ENCODE measurements at regions not wholly inside any gene's neighbourhood (a gene's known extent, or its start where the extent isn't known, plus 50 kb on each side); places are given as distances from the start of the nearest gene placed in this dataset.

GRCh38 chr2:54024576-54024975 is 53.8 kb upstream of the PSME4 start:
- TF ChIP-seq CTCF (IDR thresholded peaks at IDR 0.05; ENCODE audit: low read depth, low read length), result no peak
- no peak for DNase-seq (ENCODE audit: low read depth in 2 of 2)
- no peak overlapping the region for H3K4me3 ChIP-seq (replicated peaks in 1 of 2; ENCODE audit: low read depth in 2 of 2, low read length in 2 of 2)

- no peak for TF ChIP-seq CTCF (IDR thresholded peaks at IDR 0.05; ENCODE audit: low read depth, low read length)
- DNase-seq (ENCODE audit: low read depth in 2 of 2), result no peak
- H3K4me3 ChIP-seq (replicated peaks in 1 of 2; ENCODE audit: low read depth in 2 of 2, low read length in 2 of 2), result no peak overlapping the region
Measured at GRCh38 chr2:54021702-54022101, 50.9 kb upstream of the PSME4 start.

GRCh38 chr2:54020793-54021414 is 50.1 kb upstream of the PSME4 start:
- no peak for TF ChIP-seq CTCF (IDR thresholded peaks at IDR 0.05; ENCODE audit: low read depth, low read length)
- no peak for DNase-seq (ENCODE audit: low read depth in 2 of 2)
- H3K4me3 ChIP-seq (replicated peaks in 1 of 2; ENCODE audit: low read depth in 2 of 2, low read length in 2 of 2), result no peak overlapping the region

Data from cardiac fibroblast (primary cell).